ENCODE measurements at regions not wholly inside any gene's neighbourhood (a gene's known extent, or its start where the extent isn't known, plus 50 kb on each side); places are given as distances from the start of the nearest gene placed in this dataset.

- no peak for DNase-seq
- no peak overlapping the region for H3K27ac ChIP-seq (ENCODE audit: insufficient read depth, low read length)
- TF ChIP-seq CHD1 (IDR thresholded peaks at IDR 0.05; ENCODE audit: low read depth, low read length) = no peak
- TF ChIP-seq RCOR1 (IDR thresholded peaks at IDR 0.05; ENCODE audit: insufficient replicate concordance, low read length) = no peak
- no peak for TF ChIP-seq MXI1 (IDR thresholded peaks at IDR 0.05; ENCODE audit: borderline replicate concordance, low read depth, low read length)
- TF ChIP-seq USF2 (IDR thresholded peaks at IDR 0.05; ENCODE audit: low read depth, low read length) = no peak
- TF ChIP-seq RFX5 (IDR thresholded peaks at IDR 0.05; ENCODE audit: low read depth, low read length) = no peak
- no peak for TF ChIP-seq CEBPB (IDR thresholded peaks at IDR 0.05; ENCODE audit: low read depth, low read length)
- no peak for TF ChIP-seq BHLHE40 (IDR thresholded peaks at IDR 0.05; ENCODE audit: low read depth, low read length)
- no peak for TF ChIP-seq POLR2A (IDR thresholded peaks at IDR 0.05; ENCODE audit: low read depth, low read length)
- TF ChIP-seq MAFK (IDR thresholded peaks at IDR 0.05; ENCODE audit: low read depth, low read length) = no peak
- TF ChIP-seq RAD21 (IDR thresholded peaks at IDR 0.05; ENCODE audit: low read length) = no peak
- TF ChIP-seq NFE2L2 (IDR thresholded peaks at IDR 0.05; ENCODE audit: low read depth, low read length) = no peak
- TF ChIP-seq MAZ (IDR thresholded peaks at IDR 0.05; ENCODE audit: borderline replicate concordance, low read depth, low read length) = no peak
- no peak for TF ChIP-seq FOS (IDR thresholded peaks at IDR 0.05; ENCODE audit: low read depth, low read length)
- TF ChIP-seq SMC3 (IDR thresholded peaks at IDR 0.05; ENCODE audit: low read depth, low read length) = no peak
- no peak for TF ChIP-seq ELK1 (IDR thresholded peaks at IDR 0.05; ENCODE audit: borderline replicate concordance, low read depth, low read length)
- TF ChIP-seq CTCF (conservative IDR thresholded peaks at IDR 0.05; ENCODE audit: low read depth, low read length) = no peak
These were observed 244.3 kb downstream of the NFATC2 start for GRCh38 chr20:51298141-51298749.

More at GRCh38 chr20:51298141-51298749, 244.3 kb downstream of the NFATC2 start:
- ATAC-seq (ENCODE audit: low read depth) = no peak
- Histone ChIP-seq H2AK9ac (replicated peaks; ENCODE audit: low read depth, low read length, poor library complexity) (no peak overlapping the region), H3K23ac (ENCODE audit: low read depth, low read length) (no peak overlapping the region), H3K18ac (ENCODE audit: low read depth, low read length) (no peak overlapping the region), H2AFZ (replicated peaks; ENCODE audit: low read length, poor library complexity) (no peak overlapping the region), H2BK120ac (ENCODE audit: low read depth, low read length) (no peak overlapping the region), H3K36me3 (ENCODE audit: control insufficient read depth, insufficient read depth, low read length) (no peaks in the 10 kb centered on the region), H3K4me1 (ENCODE audit: control insufficient read depth, insufficient read depth, low read length) (no peaks in the 10 kb centered on the region), H2BK5ac (ENCODE audit: low read depth, low read length, poor library complexity, severe bottlenecking) (no peak overlapping the region), H3K4me3 (ENCODE audit: insufficient read depth, low read depth, low read length) (no peak overlapping the region), H3K14ac (replicated peaks; ENCODE audit: low read depth, low read length) (no peak overlapping the region), H2AK5ac (ENCODE audit: low read depth, low read length) (no peak overlapping the region), H3K79me1 (ENCODE audit: low read depth in 1 of 2, low read length in 2 of 2) (no peaks in the 10 kb centered on the region), H3K9me1 (ENCODE audit: insufficient read depth, low read length) (no peaks in the 10 kb centered on the region), H4K91ac (ENCODE audit: insufficient read depth, low read depth, low read length) (no peak overlapping the region), H3K4ac (ENCODE audit: low read depth, low read length) (no peak overlapping the region), H3K9ac (ENCODE audit: low read depth, low read length) (no peak overlapping the region), H4K20me1 (ENCODE audit: insufficient read depth, low read length) (no peaks in the 10 kb centered on the region), H2BK15ac (ENCODE audit: low read depth, low read length) (no peak overlapping the region), H3K27me3 (ENCODE audit: control insufficient read depth, insufficient read depth, low read length) (peaks cover 14% of the 10 kb centered on the region), H4K8ac (ENCODE audit: low read depth in 2 of 2, low read length in 2 of 2) (no peak overlapping the region), H3K9me3 (ENCODE audit: control insufficient read depth, insufficient read depth, low read length) (peaks cover 6% of the 10 kb centered on the region), H2BK20ac (ENCODE audit: low read depth, low read length) (no peak overlapping the region), H3K4me2 (ENCODE audit: low read depth, low read length) (no peak overlapping the region), H3K56ac (ENCODE audit: extremely low read depth, insufficient read depth, low read length) (no peak overlapping the region), H4K5ac (ENCODE audit: low read depth, low read length) (no peak overlapping the region)
- 43% methylated on average over 1 of the region's 9 CpGs; no CpG with 5 or more reads in 1 of the 2 experiments for WGBS, 2 experiments (ENCODE audit: extremely low coverage in 2 of 2, insufficient read length in 1 of 2)
- in situ Hi-C loops (cut with MboI; ENCODE audit: low sequenced_read_pairs) (no loop called here), dilution Hi-C loops (cut with HindIII; ENCODE audit: low sequenced_read_pairs, unreplicated experiment) (no loop called here), intact Hi-C loops (cut with micrococcal nuclease) (no loop called here)
- POLR2A ChIA-PET (ENCODE audit: unreplicated experiment) = no interaction called here
- CTCF ChIA-PET = no interaction called here
- no TSS peak for BruUV-seq (replicated peaks)

All from IMR-90 (cell line).